ENCODE measurements at regions not wholly inside any gene's neighbourhood (a gene's known extent, or its start where the extent isn't known, plus 50 kb on each side); places are given as distances from the start of the nearest gene placed in this dataset.

GRCh38 chr20:11556410-11556809 is 361.3 kb upstream of the BTBD3 start:
- TF ChIP-seq CTCF (IDR thresholded peaks at IDR 0.05) (no peak), SIN3A (IDR thresholded peaks at IDR 0.05; ENCODE audit: borderline replicate concordance, insufficient read depth, low read depth, low read length) (no peak)

Measured in Panc1 (cell line).